OCI-M1 (cell line): ENCODE measurements at regions not wholly inside any gene's neighbourhood (a gene's known extent, or its start where the extent isn't known, plus 50 kb on each side); places are given as distances from the start of the nearest gene placed in this dataset.

ENCODE experiments used
- DNase-seq: peaks from one replicate; lab custom pipeline; 2025; lab: John Stamatoyannopoulos, UW

DNA sequence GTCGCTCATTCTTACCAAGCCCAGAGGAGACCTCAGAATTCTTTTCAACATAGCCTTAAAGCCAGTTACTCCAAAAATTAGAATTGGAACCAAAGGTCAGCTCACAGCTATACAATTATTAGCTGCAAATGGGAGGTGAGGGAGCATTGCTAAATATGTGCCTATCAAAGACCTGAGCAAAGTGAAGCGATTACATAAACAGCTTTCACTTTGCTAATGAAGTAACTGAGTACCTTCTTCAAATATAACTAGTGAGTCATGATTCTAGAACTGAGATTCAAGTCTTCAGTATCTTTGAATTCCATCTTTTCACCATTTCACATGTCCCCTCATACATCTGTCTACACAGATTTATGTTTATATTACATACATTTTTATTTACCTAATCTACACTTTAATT is 122.6 kb downstream of the P2RY1 start:
- no peak for DNase-seq

- DNase-seq = no peak
Observed at GRCh38 chr3:152959307-152959706, 124.4 kb downstream of the P2RY1 start.

- no peak for DNase-seq
Observed at GRCh38 chr3:152960684-152961083, 125.8 kb downstream of the P2RY1 start.

DNA sequence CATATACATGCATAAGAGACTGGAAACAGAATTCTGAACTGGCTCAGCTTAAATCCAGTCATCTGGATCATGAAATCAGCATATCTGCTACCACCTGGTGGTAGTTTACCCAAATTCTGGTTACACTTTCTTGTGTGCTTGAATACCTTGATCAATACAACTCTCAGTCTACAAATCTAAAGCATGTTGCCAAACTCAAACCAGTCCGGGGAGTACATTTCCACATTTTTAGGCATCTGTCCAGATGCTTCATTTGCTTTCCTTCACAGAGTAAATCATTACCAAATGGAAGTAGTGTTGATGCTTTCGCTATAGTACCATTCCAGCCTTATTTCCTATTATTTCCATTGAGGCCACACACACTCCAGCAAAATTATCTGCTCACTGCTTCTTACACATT is 126.4 kb downstream of the P2RY1 start:
- DNase-seq = peak; percentile 61

GRCh38 chr3:152964911-152965609 is 130.1 kb downstream of the P2RY1 start:
- DNase-seq = peak; percentile 31

- DNase-seq = no peak
Observed at GRCh38 chr3:152968388-152969024, 133.6 kb downstream of the P2RY1 start.

- no peak for DNase-seq
Observed at GRCh38 chr3:152969557-152970300, 134.8 kb downstream of the P2RY1 start.

DNA sequence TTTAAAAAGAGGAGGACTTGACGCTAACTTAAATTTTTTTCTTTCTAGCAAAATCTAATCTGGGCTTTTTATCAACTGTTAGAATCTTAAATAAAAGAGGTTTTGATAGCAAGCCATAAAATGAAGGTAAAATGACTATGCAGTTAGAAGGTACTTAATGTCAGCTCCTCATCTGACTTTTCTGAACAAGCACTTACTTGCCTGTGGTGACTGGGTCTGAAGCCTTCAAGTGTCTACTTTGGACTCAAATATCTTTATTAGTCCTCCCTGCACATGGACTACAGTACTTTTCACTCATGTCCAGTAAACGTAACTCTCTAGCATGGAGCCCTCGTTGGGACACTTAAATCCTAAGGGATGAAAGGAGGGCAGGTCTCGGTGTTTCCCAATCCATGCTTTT is 135.9 kb downstream of the P2RY1 start:
- no peak for DNase-seq

DNA sequence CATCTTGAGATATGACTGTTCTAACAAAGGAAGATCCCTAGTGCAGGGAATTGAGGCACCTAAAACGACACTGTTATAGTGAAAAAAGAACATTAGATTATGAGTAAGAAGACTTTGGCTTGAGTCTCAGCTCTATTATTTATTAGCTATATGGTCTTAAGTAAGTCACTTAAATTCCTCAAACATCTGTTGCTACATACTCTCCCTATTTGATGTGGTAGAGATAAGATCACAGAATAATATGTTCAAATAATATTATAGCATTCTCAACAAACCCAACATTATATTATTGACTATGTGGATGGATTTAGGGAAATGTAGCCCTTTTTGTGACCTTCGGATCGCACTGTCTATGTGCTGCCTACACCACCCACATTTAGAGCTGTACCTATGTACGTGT is 136.9 kb downstream of the P2RY1 start:
- DNase-seq = no peak

GRCh38 chr3:152973575-152973974 is 138.6 kb downstream of the P2RY1 start:
- DNase-seq = no peak

GRCh38 chr3:152976239-152976638 is 141.3 kb downstream of the P2RY1 start:
- DNase-seq = peak; percentile 89

GRCh38 chr3:152977366-152977765 is 142.4 kb downstream of the P2RY1 start:
- peak; percentile 37 for DNase-seq

- no peak for DNase-seq
Observed at GRCh38 chr3:152978152-152978551, 143.2 kb downstream of the P2RY1 start.

GRCh38 chr3:152997526-152997925 is 162.6 kb downstream of the P2RY1 start:
- no peak for DNase-seq

GRCh38 chr3:152998591-152998990 is 163.4 kb upstream of the RAP2B start:
- DNase-seq = no peak

DNA sequence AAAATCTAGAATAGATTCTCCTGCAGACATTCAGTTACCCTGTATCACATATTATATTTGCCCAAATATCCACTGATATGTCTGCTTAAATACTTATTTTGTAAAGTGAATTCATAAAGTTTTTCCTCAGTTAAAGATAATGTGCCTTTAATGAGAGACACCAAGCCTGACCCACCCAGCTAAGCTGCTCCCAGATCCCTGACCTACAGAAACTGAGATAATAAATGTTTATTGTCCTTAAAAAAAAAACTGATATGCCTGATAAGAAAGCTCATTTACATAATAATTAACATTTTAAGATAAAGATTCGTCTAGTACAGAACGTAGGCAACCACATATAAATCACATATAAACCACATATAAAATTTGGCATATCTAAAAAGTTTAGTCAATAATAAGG is 161.7 kb upstream of the RAP2B start:
- DNase-seq = no peak

GRCh38 chr3:153001210-153002078 is 160.6 kb upstream of the RAP2B start:
- no peak for DNase-seq

DNA sequence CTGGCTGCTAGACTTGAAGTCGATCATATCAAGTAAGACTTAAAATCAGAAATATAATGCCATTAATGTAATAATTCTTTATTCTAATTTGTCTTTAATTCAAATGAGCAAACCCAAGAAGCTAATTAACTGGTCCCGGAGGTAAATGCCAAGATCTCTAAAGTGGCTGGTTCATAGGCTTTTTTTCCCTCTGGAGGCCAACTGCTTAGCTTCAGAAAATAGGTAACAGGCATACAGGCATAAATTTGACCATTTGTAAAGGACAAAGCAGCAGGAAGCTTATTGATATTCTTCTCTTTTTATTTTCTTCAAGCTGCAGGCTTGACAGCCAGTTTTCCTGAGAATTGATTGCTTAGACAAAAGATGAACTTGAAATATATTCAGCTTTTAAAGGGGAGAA is 158.6 kb upstream of the RAP2B start:
- DNase-seq = no peak

- no peak for DNase-seq
Observed at GRCh38 chr3:153003862-153004261, 158.2 kb upstream of the RAP2B start.

GRCh38 chr3:153008226-153008625 is 153.8 kb upstream of the RAP2B start:
- DNase-seq = peak; percentile 23

DNA sequence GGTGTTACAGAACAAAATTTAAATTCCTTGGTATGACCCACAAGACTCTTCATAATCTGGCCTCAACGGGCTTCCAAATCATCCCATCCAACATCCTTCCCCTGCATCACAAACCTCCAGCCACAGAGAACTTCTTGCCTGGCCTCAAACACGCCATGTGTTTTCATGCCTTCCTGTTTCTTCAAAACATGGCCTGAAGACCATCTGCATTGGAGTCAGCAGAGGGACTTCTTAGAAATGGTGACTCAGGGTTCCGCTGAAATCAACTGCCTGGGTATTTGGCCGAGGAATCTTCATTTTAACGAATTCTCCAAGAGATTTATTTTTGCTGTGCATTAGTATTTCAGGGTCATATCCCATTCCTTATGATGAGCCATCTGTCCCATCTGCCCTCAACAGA is 138.1 kb upstream of the RAP2B start:
- DNase-seq = peak; percentile 60

DNA sequence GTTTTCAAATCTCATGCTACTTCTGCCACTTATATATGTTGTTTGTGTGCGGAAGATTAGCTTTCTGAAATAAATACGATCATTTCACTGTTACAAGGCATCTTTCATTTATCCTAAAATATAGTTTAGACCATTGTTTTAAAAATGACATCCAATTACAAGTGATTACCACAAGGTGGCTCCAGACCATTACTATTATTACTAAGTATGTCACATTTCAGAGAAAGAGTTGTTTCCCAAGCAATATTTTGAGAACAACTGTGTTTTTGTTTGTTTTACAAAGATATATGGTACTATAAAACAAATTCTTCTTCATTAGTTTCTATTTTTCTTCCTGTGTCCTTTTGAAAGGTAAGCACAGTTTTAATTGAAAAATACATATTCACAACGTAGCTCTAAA is 136.0 kb upstream of the RAP2B start:
- DNase-seq = peak; percentile 59
